GM12872 (cell line): ENCODE measurements at regions not wholly inside any gene's neighbourhood (a gene's known extent, or its start where the extent isn't known, plus 50 kb on each side); places are given as distances from the start of the nearest gene placed in this dataset.

Source experiments
- TF ChIP-seq, protein P1 (sequence below): IDR thresholded peaks from 3 replicates; pipeline ENCODE4 v1.5.1; 2011; ENCODE audit warnings: low read depth, mild to moderate bottlenecking, low read length, moderate library complexity; ENCODE audit not compliant: insufficient read depth

DNA sequence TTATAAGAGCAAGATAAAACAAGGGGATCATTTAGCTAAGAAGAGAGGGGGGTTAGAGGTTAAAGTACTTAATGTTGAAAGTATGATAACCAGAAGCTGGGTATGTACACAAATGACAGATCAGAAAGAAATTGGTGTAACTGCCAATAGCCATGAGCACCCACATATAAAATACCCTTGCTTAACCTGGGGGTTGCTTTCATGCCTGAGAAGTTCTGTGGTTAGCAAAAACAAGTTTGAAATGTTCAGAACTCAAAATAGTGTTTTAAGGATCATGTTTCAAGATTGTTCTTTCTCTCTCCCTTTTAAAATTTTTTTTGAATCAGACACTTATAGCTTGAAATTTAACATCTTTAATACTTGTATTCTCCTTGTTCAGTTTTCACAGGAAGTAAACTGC is 321.4 kb upstream of the GBE1 start:
- TF ChIP-seq, protein P1, sequence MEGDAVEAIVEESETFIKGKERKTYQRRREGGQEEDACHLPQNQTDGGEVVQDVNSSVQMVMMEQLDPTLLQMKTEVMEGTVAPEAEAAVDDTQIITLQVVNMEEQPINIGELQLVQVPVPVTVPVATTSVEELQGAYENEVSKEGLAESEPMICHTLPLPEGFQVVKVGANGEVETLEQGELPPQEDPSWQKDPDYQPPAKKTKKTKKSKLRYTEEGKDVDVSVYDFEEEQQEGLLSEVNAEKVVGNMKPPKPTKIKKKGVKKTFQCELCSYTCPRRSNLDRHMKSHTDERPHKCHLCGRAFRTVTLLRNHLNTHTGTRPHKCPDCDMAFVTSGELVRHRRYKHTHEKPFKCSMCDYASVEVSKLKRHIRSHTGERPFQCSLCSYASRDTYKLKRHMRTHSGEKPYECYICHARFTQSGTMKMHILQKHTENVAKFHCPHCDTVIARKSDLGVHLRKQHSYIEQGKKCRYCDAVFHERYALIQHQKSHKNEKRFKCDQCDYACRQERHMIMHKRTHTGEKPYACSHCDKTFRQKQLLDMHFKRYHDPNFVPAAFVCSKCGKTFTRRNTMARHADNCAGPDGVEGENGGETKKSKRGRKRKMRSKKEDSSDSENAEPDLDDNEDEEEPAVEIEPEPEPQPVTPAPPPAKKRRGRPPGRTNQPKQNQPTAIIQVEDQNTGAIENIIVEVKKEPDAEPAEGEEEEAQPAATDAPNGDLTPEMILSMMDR: no peak

- TF ChIP-seq, protein P1: no peak
Measured at GRCh38 chr3:82081351-82081750, 319.9 kb upstream of the GBE1 start.

- TF ChIP-seq, protein P1: no peak
Measured at GRCh38 chr3:82080792-82081191, 319.3 kb upstream of the GBE1 start.

- TF ChIP-seq, protein P1: no peak
Measured at GRCh38 chr3:82080261-82080660, 318.8 kb upstream of the GBE1 start.

DNA sequence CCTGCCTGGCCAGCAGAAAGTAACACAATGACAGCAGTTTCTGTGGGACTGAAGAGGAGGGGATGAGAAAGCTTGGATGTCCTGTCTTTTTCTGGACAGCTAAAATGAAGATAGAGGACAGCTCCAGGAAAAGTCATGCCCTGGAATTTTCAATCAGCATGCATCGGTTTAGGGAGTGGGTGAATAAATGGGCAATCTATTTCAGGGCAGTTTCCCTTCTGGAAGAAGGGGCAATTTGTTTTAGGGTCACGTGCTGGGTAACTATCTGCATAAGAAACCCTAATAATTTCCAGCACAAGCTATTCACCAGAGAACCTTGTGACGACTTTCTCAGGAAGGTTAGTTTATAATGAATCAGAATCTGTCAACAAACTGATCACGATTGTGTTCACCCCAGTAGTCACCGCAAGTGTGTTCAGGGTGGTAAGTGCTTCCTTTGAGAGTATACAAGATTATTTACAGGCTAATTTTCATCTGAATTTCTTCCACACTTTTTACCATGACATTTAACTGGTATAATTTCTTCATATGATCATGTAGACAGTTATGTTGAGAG is 318.0 kb upstream of the GBE1 start:
- TF ChIP-seq, protein P1: no peak

DNA sequence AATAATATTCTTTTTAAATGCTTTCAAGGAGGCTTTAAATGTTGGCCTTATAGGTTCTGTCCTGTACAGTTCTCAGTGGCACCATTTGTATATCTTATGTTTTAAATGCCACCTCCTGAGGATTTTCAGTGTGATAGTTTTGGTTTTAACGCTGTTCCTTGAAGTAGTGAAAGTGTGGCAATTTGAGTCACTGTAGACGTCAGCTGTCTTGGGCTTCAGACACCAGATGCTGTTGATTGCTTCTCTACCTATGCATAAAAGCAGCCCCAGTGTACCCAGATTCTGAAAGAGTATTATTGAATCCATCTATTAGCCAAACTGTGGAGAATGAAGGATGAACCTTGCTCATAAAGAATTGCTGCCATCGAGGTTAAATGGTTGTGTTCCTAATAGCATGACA is 316.8 kb upstream of the GBE1 start:
- TF ChIP-seq, protein P1: no peak

GRCh38 chr3:82067420-82067819 is 306.0 kb upstream of the GBE1 start:
- TF ChIP-seq, protein P1: no peak
